ENCODE measurements at regions not wholly inside any gene's neighbourhood (a gene's known extent, or its start where the extent isn't known, plus 50 kb on each side); places are given as distances from the start of the nearest gene placed in this dataset.

DNA sequence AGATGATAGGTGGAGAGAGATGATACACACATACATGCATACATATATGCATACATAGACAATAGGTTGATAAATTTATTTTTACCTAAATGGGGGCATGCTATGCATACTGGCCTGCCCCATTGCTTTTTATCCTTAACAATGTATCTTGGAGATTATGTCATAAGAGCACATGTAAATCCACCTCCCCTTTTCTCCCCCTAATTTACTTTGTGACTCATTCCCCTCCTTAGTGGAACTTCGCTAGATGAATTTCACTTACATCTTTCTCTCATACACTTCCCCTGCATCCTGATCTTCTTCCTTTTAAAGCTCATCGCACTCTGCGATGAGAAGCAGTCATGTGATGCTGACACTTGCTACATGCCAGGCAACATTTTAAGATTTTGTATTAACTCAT lies 223.6 kb downstream of the C1D start:
- no peak for DNase-seq (ENCODE audit: low spot score)
- intact Hi-C loops (cut with DNase I), result no loop called here
- ATAC-seq, result no peak

DNA sequence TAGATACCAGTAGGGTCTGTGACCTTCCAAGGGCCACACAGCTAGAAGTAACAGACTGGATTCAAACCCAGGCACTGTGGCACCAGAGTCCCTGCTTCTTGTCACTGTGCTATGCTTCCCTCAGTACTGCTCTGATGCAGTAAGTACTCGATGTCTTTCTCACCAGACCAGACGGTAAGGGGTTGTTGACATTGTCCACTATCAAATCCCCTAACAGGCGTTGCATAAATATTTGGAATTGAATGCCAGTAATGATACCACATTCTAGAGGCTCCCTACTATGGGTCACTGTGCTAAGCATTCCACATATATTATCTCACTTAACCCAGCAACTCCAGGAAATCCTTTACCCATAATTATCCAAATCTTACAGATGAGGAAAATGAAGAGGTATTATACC lies 223.1 kb downstream of the C1D start:
- ATAC-seq (no peak), DNase-seq (ENCODE audit: low spot score) (no peak)
- intact Hi-C loops (cut with DNase I), result no loop called here

DNA sequence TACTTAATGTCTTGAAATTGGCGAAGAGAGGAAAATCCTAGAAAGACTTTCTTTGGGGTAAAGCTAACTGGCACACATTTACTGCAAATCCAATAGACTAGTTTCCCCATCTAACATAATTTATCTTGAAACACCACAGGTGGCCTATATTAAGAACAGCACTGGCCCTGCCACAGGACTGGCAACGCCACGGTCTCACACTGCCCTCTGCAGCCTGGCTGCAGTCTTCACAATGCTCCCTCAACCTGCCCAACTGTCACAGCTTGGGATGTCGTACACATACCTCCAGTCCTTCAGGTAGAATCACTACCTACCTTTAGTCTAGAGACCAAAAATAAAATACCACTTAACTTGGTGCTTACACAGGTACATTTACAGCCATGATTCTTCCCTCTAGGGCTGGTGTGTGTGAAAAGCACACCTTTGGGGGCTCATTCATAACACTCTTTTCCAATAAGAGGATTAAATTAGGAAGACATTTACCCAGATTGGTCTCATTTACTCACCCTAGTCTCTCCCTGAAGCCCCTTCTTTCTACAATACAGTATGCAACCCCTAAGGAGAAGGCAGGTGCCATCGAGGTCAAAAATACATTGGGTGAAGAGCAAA lies 222.2 kb downstream of the C1D start:
- ATAC-seq, result peak; percentile 94
- peak; percentile 71 for DNase-seq (ENCODE audit: low spot score)
- intact Hi-C loops (cut with DNase I), result no loop called here

DNA sequence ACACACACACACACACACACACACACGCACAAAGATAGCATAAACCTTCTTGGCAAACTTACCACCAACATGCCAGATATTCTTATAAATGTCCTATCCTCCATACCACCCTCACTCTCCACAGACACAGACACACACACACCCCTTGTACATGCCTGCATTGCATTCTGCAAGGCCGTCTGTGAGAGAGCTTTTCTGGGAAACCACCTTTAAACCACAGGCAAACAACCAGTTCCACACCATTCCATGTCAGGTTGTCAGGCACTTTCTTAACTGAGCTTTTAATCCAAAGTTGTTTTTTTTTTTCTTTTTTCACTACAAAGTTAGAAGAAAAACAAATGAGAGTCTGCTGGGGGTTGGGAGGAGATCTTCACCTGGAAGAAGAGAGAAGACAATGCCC lies 221.1 kb downstream of the C1D start:
- DNase-seq (ENCODE audit: low spot score) (no peak), ATAC-seq (no peak)
- intact Hi-C loops (cut with DNase I), result no loop called here

DNA sequence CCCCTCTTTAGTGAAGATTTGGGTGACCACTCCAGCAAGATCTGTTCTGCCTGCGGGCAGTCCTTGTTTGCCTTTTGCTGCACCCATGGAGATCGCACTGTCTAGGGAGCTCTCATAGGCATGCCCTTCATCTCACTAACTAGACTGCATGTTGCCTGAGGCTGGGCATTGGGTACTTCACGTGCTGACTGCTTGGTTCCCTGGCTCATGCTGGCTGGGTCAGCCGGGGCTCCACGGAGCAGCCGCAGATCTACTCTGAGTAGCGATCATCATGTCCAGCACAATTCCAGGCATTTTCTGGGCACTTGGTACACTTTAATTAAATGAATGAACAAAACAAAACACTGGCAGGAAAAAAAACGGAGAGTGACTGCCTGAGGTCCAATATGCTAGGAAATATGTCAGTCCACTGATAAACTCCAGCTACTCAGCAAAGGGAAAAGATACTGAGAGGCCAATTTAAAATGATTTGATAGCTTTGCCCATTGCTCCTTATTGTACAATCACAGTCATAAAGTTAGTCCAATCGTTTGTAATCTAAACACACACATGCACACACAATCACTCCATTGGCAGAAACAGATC lies 220.3 kb downstream of the C1D start:
- intact Hi-C loops (cut with DNase I), result no loop called here
- ATAC-seq (no peak), DNase-seq (ENCODE audit: low spot score) (no peak)

DNA sequence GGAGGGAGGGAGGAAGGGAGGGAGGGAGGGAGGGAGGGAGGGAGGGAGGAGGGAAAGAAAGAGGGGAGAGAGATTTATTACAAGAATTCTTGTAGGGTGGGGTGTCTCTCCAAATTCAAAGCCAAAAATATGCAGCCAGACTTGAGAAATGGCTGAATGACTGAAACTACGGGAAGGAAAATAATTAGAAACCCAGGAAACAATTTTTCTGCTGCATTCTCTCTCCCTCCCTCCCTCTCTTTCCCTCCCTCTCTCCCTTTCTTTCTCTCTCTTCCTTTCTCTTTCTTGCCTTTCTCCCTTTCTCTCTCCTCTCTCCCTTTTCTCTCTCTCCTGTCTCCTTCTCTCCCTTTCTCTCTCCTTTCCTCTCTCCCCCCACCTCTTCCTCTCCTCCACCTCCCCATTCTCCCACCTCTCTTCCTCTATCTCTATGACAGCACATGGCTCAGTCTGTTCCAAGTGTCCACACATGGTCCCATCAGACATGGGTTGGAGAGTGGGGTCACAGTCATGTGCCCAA lies 218.7 kb downstream of the C1D start:
- intact Hi-C loops (cut with DNase I), result no loop called here
- no peak for ATAC-seq
- DNase-seq (ENCODE audit: low spot score), result no peak

DNA sequence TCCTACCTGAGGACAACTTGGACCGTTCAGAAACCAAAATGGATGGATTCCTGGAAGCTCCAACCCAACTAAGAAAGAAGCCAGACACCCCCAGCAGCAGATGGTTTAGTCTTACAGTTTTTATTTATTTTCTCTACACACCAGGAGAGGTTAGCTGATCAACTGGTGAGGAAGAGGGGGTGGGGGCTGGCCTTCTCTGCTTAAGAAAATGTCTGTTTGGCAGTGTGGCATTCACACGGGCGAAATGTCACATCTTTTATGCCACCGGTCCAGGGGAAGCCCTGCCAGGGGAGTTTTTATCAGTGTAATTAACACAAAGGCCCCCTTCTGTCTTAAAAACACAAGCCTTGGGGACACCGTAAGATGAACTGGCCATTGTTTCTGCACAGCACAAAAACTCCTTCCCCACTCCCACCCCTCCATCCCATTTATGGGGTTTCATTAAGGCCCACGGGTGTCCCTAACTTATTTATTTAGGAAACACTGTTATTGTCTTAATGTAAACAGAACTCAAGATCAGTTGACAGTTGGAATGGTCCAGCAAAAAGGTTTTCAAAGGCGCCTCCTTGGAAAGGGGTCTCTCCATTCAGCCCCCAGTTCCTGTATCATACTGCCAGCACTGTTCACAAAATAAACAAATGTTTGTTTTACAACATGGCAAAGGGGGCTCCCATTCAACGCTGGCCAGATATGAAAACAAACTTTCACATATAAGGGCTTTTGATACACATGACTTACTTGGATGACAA lies 217.0 kb downstream of the C1D start:
- intact Hi-C loops (cut with DNase I), result no loop called here
- no peak for DNase-seq (ENCODE audit: low spot score)
- ATAC-seq, result peak; percentile 50

DNA sequence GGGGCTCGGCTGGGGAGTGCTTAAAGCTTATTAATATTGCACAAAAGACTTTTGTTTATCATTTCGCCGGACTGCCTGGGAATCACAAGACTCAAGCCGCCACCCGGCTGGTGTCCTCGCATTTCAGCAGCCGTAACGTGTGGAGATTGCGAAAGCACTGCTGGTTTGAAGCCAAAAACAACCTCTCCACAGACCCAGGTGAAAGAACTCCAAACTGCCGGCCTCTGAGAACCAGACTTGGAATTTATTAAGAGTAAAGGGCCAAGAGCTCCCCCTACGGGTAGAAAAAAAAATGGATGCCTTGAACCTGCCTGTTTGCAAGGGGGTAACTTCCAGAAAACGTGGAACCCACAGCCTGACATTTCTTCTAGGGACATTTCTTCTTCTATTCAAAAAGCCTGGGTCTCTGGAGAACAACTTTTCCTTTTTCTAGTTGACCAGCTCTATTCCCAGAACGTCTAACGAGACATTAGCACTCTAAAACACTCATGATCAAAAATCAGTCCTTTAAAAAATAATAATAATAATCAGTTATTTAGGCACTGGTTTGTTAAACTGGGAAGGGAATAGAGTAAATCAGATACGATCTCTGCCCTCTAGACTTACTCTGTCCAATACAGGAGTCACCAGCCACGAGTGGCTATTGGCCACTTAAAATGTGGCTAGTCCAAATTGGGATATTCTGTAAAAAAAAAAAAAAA lies 216.3 kb downstream of the C1D start:
- intact Hi-C loops (cut with DNase I), result no loop called here
- ATAC-seq (peak; percentile 93), DNase-seq (ENCODE audit: low spot score) (peak; percentile 90)

DNA sequence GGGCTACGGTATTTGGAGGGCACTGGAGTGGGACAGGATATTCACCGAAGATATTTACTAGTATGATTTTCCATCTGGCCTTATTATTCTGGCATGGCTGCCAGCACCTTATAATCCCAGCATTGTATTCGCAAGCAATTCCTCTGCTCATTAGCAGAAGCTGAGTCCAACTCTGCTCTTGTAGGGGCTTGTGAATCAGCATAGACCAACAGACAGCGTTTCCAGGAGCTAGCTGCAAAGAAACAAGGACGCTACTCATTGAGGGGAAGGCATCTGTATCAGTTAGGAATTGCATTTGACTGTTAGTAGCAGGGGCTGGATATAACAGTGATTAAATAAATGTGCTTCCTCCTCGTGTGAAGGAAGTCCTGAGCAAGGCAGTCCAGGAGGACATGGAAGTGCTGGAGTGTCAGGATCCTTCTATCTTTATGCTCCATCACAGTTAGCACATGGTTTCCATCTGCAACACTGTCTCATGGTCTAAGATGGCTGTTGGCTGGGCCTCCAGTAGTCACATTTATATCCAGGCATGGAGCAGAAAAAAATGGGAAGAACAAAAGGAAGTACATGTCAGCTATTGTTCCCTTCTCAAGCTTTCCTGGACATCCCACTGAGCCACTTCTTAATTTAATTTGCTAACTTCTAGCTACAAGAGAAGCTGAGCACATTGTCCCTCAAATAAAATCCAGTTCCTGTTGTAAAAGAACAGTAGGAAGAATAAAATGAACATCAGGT lies 214.1 kb downstream of the C1D start:
- DNase-seq (ENCODE audit: low spot score) (no peak), ATAC-seq (peak; percentile 62)
- intact Hi-C loops (cut with DNase I), result no loop called here

DNA sequence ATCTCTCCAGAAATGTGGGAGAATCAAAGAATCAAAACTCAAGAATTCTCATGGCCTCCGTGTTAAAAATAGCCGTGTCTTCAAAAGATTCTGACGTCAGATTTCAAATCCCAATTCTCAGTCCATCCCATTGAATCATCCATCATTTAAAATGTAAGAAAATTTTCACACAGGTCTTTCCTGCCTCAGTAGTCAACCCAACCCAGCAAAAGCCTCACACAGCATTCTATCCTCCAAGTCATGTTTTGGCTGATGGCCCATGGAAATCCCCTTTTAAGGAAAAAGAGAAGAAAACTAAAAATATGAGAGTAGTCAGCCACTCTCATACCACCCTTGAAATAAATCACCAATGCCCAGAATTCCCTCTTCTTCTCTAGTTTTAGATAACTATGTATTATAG lies 211.8 kb downstream of the C1D start:
- DNase-seq (ENCODE audit: low spot score) (no peak), ATAC-seq (no peak)
- intact Hi-C loops (cut with DNase I), result no loop called here

DNA sequence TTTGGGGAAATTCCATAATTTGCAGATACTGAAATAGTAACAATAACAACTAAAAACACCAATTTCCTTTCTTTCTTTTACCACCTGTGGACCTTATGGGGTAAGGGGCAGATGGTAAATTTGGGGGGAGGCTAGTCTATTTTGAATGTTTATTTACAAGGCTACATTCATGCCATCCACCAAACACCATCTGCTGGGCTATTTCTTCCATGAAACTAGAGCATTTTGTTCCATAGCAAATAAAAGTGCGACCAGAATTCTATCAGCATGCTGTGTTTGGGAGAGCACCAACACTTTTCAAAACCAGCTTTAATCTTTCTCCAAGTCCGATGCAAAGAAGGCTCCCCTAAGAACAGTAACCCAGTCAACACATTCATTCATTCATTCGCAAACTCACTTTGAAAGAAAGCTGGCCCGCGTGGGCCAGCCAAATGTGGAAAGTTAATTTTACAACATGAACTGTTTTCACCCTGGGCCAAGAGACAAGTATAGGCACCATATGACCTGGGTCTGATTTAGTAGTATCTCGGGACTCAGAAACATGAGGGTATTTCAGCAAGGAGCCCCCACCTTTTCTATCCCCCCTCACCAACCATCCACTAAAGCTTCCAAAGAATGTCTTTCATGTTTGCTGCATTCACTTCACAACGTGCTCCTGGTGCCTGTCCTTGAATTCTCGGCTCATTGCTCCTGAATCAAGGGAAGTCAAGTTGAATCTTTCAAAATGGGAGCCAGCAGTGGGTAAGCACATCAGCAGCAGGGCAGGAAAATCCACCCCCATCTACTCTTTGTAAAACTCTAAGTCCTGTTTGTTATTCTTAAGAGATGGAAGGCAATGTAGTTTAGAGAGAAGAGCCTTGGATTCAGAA lies 210.6 kb downstream of the C1D start:
- ATAC-seq (no peak), DNase-seq (ENCODE audit: low spot score) (no peak)
- intact Hi-C loops (cut with DNase I), result no loop called here

DNA sequence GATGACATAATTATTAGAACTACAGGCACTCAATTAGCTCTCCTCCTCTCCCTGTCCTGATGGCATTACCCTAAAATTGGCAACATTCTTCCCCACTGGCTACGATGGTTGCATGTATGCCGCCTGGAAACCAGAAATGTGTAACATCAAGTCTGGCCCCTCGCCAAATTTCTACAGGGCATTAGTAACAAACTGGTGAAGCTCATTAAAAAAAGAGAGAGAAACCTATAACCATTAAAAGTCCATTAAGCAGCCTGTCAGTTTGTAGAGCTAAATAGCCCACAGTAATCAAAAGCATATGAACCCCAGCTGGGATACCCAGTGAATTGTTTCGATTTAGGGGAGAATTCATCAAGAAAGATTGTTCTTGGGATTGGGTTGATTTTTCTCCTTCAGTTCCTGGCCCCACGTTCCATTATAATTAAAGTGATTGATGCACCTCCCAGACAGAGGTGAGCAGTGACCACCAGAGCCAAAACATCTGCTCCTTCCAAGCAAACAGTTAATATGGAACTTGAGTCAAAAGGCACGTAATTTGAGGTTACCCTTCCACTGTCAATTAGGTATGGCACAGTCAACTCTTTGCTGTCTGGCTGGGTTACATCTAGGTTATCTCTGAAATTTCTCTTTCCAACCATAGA lies 208.6 kb downstream of the C1D start:
- DNase-seq (ENCODE audit: low spot score) (no peak), ATAC-seq (no peak)
- intact Hi-C loops (cut with DNase I), result no loop called here

DNA sequence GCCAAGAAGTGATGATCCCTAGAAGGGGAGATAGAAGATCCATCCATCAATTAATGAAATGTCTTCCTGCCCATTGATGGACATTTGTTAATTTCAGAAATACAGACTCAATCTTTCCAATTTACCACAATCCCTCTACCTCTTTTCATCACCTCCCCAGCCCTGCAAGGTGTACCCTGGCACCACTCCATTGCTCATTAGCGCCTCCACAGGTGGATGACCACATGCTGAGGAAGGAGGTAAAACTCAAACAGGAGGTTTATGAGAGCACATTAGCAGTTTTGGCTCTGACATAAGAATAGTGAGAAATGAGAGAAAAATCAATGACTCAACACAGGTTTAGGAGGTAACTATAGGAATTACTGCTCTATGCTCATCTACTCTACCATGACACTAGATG lies 208.0 kb downstream of the C1D start:
- DNase-seq (ENCODE audit: low spot score), result no peak
- no peak for ATAC-seq
- intact Hi-C loops (cut with DNase I), result no loop called here

DNA sequence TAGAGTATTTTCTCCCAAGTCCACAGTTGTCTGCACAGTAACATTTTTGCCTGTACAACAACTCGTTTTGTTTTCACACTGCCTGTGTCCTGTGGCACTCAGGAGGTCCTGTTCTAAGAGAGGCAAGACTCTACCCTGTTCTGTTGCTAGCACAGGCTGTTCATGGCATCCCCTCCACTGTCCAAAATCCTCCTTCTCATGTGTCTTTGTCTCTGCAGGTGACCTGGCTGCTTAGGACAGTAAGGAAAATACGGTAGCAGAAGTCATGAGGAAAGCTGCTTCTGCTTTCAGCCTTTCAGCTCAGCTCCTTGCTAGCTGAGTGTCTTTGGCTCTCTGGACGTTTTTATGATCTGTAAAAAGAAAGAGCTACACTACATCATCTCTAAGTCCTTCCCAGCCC lies 205.9 kb downstream of the C1D start:
- ATAC-seq (no peak), DNase-seq (ENCODE audit: low spot score) (no peak)
- intact Hi-C loops (cut with DNase I), result no loop called here

DNA sequence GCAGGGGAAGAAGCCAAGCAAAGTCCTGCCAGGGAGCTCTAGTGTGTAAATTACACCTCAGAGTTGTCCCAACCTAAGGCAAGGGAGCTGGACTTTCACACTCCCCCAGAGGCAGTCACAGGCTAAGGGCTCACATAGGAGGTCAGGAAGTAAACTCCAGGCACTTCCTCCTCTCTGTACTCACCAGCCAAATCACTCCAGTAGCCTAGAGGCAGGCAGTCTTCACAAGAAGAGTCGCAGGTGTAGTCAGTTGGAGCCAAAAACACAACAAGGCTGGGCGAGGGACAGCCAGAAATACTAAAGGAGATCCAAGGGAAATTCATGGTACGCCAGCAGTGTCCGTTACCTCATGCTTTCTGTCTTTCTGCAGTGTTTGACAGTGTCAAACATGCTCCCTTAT lies 205.0 kb downstream of the C1D start:
- ATAC-seq (no peak), DNase-seq (ENCODE audit: low spot score) (no peak)
- intact Hi-C loops (cut with DNase I), result no loop called here

DNA sequence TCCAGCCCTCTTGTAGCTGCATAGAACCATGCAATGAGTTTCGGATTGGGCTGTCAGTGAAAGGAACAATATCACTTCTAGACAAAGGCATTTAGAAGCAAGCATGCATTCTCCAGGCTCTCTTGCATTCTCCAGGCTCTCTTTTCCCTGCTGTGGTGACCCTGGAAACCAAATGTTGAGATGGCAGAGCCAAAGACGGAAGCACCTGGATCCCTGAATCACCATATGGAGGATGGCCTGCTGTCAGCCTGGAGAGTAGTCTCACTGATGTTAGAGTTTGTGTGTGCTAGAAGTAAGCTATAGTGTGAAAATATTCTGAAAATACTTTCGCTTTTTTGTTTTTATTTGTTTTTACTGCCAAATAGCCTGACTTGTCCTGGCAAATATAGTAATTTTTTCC lies 203.9 kb downstream of the C1D start:
- intact Hi-C loops (cut with DNase I), result no loop called here
- DNase-seq (ENCODE audit: low spot score) (no peak), ATAC-seq (no peak)

DNA sequence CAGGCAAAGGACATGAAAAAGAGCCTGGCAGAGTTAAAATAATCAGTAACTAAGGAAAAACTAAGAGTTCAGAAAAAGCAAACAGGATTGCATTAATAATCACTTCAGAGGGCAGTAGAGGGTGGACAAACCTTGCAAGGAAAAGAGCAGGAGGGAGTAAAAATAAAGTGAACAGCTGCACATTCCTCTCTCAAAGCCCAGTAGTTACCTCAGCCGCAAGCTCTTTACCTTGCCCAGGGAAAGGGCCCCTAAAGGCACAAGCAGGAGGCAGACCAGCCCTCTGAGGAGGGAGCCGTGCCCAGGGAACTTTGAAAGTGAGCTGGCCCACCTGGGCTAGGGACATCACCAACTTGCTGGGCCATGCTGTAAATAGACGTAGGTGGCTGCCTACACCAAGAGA lies 196.9 kb downstream of the C1D start:
- intact Hi-C loops (cut with DNase I), result no loop called here
- DNase-seq (ENCODE audit: low spot score), result no peak
- ATAC-seq, result no peak

DNA sequence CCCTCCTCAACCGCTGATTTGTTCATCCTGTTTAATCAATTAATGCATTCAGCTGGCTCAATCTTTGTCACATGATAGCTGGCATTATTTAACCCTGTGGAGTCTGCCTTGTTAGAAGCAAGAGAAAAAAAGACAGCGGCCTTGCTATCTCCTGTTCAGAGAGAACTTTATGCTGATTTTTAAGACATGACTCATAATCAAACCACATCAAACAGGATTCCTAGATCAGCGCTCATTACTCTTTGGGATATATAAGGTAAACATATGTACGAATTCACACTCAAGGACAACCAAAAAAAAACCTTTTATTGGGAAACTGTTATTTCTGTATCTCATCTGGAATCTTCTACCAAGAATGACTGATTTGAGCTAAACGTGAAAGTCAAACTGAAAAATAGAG lies 195.1 kb downstream of the C1D start:
- ATAC-seq (no peak), DNase-seq (ENCODE audit: low spot score) (no peak)
- intact Hi-C loops (cut with DNase I), result no loop called here

Measured in sciatic nerve (tissue), 2 donors.